ENCODE measurements at regions not wholly inside any gene's neighbourhood (a gene's known extent, or its start where the extent isn't known, plus 50 kb on each side); places are given as distances from the start of the nearest gene placed in this dataset.
A peak's percentile ranks its signal among the peaks of the same experiment; 100 is the strongest.

- H3K4me3 ChIP-seq (replicated peaks in 1 of 3; ENCODE audit: insufficient read depth in 1 of 3, low read depth in 2 of 3, low read length in 3 of 3) = no peak overlapping the region
- no peaks in the 10 kb centered on the region for H3K27me3 ChIP-seq (ENCODE audit: control insufficient read depth in 1 of 2, insufficient read depth in 2 of 2, low read length in 2 of 2)
- no peaks in the 10 kb centered on the region for H3K9me3 ChIP-seq (ENCODE audit: low read length)
- ATAC-seq (no peak), DNase-seq (ENCODE audit: low spot score) (no peak), FAIRE-seq (no peak)
- no peaks in the 10 kb centered on the region for H3K36me3 ChIP-seq (replicated peaks in 1 of 2; ENCODE audit: control insufficient read depth in 1 of 2, insufficient read depth in 2 of 2, low read length in 2 of 2)
- no peak overlapping the region for H3K9ac ChIP-seq (ENCODE audit: insufficient read depth, low read depth, low read length)
- no peak overlapping the region for H2AFZ ChIP-seq (ENCODE audit: low read length)
- no peaks in the 10 kb centered on the region for H3K4me1 ChIP-seq (ENCODE audit: insufficient read depth, low read length)
- intact Hi-C loops (cut with micrococcal nuclease; ENCODE audit: unreplicated experiment) (no loop called here), in situ Hi-C loops (cut with HindIII; ENCODE audit: extremely low pct_ligation_motif_present, low pct_unique_long_range_greater_than_20kb) (no loop called here)
- CTCF ChIA-PET (ENCODE audit: low intra/inter-chr PET ratio, low total read pairs) = no interaction called here
- TF ChIP-seq ZNF431 (CRISPR knock-in tag; IDR thresholded peaks at IDR 0.05; ENCODE audit: borderline replicate concordance, low read depth) (no peak), ZBTB40 (IDR thresholded peaks at IDR 0.05) (peak; percentile 67), ZBTB40 (CRISPR knock-in tag; IDR thresholded peaks at IDR 0.05) (no peak)
- H3K27ac ChIP-seq (ENCODE audit: extremely low read length, insufficient read depth, low read length) = no peak overlapping the region
- no peaks in the 10 kb centered on the region for H3K79me2 ChIP-seq (ENCODE audit: insufficient read depth, low read length)
- POLR2A ChIA-PET = no interaction called here
- no peaks in the 10 kb centered on the region for H4K20me1 ChIP-seq (ENCODE audit: insufficient read depth, low read length)
- WGBS (ENCODE audit: low lambda C conversion rate) = 0% methylated on average over 1 of the region's 1 CpG
- no TSS peak for BruUV-seq (replicated peaks)
- no peak overlapping the region for H3K4me2 ChIP-seq (ENCODE audit: low read depth, low read length)
Observed at GRCh38 chrX:117291760-117292159, 824.9 kb downstream of the KLHL13 start.

Data from HepG2 (cell line).